Activated naive CD4-positive, alpha-beta T cell treated with anti-CD3 and anti-CD28 coated beads for 36 hours (primary cell): ENCODE measurements at regions not wholly inside any gene's neighbourhood (a gene's known extent, or its start where the extent isn't known, plus 50 kb on each side); places are given as distances from the start of the nearest gene placed in this dataset.

ENCODE experiments used
- CTCF ChIA-PET: fragments of 350-600 bp; sonication (Branson Sonifier 250); formaldehyde crosslinking; loops from one replicate; lab custom pipeline; 2021; ENCODE audit warnings: antibody characterized with exemption; lab: Charles Lee
- DNase-seq: peaks from one replicate; pipeline ENCODE4 v3.0.0-alpha.2; 2020
- H3K27ac Mint-ChIP-seq: one replicate; pipeline ENCODE4 v1.8.0; 2021; ENCODE audit warnings: mild to moderate bottlenecking, mixed read lengths
- H3K27me3 Mint-ChIP-seq: one replicate; pipeline ENCODE4 v1.8.0; 2021; ENCODE audit warnings: low read depth, mixed read lengths
- H3K36me3 Mint-ChIP-seq: one replicate; pipeline ENCODE4 v1.8.0; 2021; ENCODE audit warnings: low read depth, mixed read lengths
- H3K4me1 Mint-ChIP-seq: one replicate; pipeline ENCODE4 v1.8.0; 2021; ENCODE audit warnings: low read depth, mixed read lengths
- H3K4me3 Mint-ChIP-seq: one replicate; pipeline ENCODE4 v1.8.0; 2021; ENCODE audit warnings: mild to moderate bottlenecking, moderate library complexity, mixed read lengths
- H3K9me3 Mint-ChIP-seq: one replicate; pipeline ENCODE4 v1.8.0; 2021; ENCODE audit warnings: mixed read lengths
- intact Hi-C: fragments of 100-400 bp; cut with micrococcal nuclease; formaldehyde crosslinking; loops from one replicate; pipeline ENCODE4 v1.15.1; 2023

DNA sequence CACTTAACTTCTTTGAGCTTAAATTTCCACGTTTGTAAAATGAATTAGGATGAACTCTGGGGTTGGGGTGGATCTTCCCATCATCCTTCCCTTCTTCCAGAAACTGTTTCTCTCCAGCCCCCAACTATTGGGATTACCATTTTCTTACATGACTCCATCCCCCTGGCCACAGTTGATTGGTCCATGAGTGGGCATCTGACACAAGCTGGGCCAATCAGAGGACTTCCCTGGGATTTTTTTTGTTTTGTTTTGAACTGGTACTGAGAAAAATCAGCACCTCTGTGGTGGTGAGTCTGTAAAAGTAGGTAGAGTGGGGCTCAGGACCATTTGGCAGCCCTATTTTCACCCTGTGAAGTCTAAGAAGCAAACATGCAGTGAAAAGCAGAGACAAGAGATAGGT is 118.0 kb upstream of the SERTAD2 start:
- H3K9me3 Mint-ChIP-seq: no peaks in the 10 kb centered on the region
- DNase-seq: no peak
- H3K4me1 Mint-ChIP-seq: peaks cover 20% of the 10 kb centered on the region
- CTCF ChIA-PET: no interaction called here
- intact Hi-C loops: no loop called here
- no peaks in the 10 kb centered on the region for H3K27me3 Mint-ChIP-seq
- no peak overlapping the region for H3K27ac Mint-ChIP-seq
- H3K4me3 Mint-ChIP-seq: no peak overlapping the region
- H3K36me3 Mint-ChIP-seq: no peaks in the 10 kb centered on the region

DNA sequence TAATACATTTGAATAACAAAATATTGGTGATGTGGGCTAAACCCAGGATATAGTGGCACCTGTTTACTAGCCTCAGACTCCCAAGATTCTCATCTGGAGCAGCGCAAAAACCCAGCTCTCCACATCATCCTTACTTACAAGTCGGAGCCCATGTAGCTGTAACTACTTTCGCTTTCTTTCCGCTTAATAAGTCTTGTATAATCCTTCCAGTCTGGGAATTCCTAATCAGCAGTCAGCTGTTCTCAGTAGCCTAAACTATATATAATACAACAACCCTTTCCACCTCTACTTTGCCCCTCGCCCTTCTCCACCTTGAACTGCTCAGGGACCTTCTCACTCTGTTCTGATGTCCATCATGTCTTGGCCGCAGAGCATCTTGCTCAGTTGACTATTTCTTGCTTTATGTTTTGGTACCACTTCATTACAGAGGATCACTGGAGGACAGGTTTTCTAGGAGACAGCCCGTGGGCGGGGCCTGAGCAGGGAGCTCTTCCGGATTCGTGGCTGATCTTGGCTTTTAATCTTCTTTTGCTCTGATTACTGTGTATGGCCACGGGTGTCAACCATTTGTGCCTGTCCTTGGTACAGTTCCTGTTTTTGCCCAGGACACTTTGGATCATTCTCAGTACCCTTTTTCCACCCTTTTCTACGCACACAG is 119.9 kb upstream of the SERTAD2 start:
- no peak for DNase-seq
- no peaks in the 10 kb centered on the region for H3K27me3 Mint-ChIP-seq
- intact Hi-C loops: no loop called here
- no peaks in the 10 kb centered on the region for H3K9me3 Mint-ChIP-seq
- no peak overlapping the region for H3K27ac Mint-ChIP-seq
- no peaks in the 10 kb centered on the region for H3K36me3 Mint-ChIP-seq
- peaks cover 8% of the 10 kb centered on the region for H3K4me1 Mint-ChIP-seq
- no peak overlapping the region for H3K4me3 Mint-ChIP-seq
- CTCF ChIA-PET: no interaction called here

DNA sequence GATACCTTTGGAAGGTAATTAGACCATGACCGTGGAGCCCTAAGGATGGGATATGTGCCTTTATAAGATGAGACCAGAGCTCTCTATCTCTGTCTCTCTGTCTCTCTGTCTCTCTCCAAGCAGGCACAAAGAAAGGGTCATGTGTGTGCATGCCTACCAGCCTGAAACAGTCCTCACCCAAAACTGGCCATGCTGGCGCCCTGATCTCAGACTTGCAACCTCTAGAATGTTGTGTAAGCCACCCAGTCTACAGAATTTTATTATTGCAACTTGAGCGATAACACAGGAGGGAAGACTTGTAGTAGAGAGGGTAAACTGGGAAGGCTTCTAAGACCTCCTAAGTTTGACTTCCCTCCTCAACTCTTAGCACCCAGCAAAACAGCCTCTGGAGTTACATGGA is 124.1 kb upstream of the SERTAD2 start:
- no peak overlapping the region for H3K27ac Mint-ChIP-seq
- CTCF ChIA-PET: no interaction called here
- H3K9me3 Mint-ChIP-seq: no peaks in the 10 kb centered on the region
- no peaks in the 10 kb centered on the region for H3K36me3 Mint-ChIP-seq
- DNase-seq: no peak
- no peak overlapping the region for H3K4me3 Mint-ChIP-seq
- no peaks in the 10 kb centered on the region for H3K27me3 Mint-ChIP-seq
- intact Hi-C loops: no loop called here
- peaks cover 6% of the 10 kb centered on the region for H3K4me1 Mint-ChIP-seq

DNA sequence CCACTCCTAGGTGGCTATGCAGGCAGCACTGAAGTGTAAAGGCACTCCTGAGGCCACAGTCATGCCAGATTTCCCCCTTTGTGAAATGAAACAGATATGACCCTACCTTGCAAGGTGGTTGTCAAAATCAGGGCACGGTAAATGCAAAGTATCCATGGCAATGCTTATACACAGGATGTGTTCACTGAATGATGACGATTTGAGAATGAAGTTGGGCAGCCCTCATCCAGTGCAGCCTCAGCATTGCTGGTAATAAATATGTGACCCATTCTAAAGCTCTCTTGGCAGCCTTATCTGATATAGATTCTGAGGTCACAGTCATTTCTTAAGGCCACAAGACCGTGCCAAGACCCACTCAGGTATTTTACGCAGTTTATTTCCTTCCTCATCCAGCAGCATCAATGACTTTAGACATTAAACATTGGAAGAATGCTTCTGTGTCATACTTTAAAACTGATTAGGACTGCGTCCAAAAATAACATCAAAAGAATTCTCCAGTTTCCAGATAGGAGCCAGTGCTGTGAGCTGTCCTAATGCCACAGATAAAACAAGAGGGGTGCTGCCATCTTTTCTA is 125.5 kb upstream of the SERTAD2 start:
- DNase-seq: no peak
- Mint-ChIP-seq H3K9me3 (no peaks in the 10 kb centered on the region), H3K4me1 (peaks cover 2% of the 10 kb centered on the region), H3K27ac (no peak overlapping the region), H3K27me3 (no peaks in the 10 kb centered on the region), H3K36me3 (no peaks in the 10 kb centered on the region), H3K4me3 (no peak overlapping the region)
- intact Hi-C loops: no loop called here
- CTCF ChIA-PET: no interaction called here

DNA sequence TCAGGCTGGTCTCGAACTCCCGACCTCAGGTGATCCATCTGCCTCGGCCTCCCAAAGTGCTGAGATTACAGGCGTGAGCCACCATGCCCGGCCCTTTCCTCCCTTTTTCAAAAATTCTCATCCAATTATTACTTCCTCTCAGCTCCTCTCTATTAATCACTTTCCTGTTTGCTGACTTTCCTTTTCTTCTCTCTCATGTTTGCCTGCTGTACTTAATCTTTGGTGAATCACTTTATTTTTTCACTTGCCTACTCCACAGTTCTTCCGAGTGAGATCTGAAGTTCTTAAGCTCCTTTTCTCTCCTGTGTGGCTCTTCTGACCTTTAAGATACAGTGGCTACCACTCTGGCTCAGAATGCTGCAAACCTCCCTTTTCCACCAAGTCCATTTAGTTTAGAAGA is 126.3 kb upstream of the SERTAD2 start:
- Mint-ChIP-seq H3K9me3 (no peaks in the 10 kb centered on the region), H3K4me1 (peaks cover 2% of the 10 kb centered on the region), H3K36me3 (no peaks in the 10 kb centered on the region), H3K4me3 (no peak overlapping the region), H3K27me3 (no peaks in the 10 kb centered on the region), H3K27ac (no peak overlapping the region)
- no peak for DNase-seq
- CTCF ChIA-PET: no interaction called here
- intact Hi-C loops: no loop called here

- peaks cover 2% of the 10 kb centered on the region for H3K4me1 Mint-ChIP-seq
- CTCF ChIA-PET: no interaction called here
- no peaks in the 10 kb centered on the region for H3K36me3 Mint-ChIP-seq
- H3K27ac Mint-ChIP-seq: no peak overlapping the region
- H3K9me3 Mint-ChIP-seq: no peaks in the 10 kb centered on the region
- H3K27me3 Mint-ChIP-seq: no peaks in the 10 kb centered on the region
- no peak overlapping the region for H3K4me3 Mint-ChIP-seq
- intact Hi-C loops: no loop called here
- DNase-seq: no peak
These were observed 128.1 kb upstream of the SERTAD2 start for GRCh38 chr2:64781711-64782390.

DNA sequence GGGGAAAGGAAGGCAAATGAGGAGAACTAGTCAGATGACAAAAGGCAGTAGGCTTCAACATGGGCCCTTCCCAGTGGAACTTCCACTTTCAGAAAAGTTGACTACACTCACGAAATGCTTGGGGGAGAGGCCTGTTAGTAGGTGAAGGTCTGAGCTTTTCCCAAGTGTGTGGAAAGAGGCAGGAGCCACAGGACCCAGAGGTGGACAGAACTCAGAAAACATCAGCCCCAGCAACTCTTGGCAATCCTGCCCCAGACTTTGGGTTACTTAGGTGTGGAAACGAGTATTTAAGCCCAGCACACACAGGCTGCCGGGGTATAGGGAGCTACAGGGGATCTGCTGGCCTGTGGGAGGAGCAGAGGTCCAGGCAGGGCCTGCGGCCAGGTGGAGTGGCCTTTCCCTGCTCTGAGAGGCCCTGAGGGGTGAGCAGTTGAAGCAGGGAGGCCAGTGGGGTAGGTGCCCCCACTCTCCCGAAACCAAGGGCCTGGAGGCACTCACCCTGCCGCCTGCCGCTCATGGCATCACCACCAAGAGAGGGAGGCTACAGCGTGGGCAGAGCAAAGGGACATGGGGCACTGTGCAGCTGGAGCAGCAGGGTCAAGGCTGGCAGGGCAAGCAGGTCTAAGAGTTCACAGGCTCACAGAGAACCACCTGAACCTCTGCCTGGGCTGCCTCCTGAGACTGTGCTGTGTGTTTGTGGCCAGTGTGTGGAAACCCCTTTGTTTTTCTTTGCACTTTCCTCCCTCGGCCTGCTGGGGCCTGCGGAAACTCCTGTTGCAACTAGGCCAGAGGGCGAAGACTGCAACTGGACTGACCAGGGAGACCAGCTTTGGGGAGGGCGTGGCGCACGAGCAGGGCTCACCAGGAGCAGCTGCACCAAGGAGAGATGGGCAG is 130.7 kb upstream of the SERTAD2 start:
- Mint-ChIP-seq H3K36me3 (no peaks in the 10 kb centered on the region), H3K27ac (no peak overlapping the region), H3K9me3 (no peaks in the 10 kb centered on the region), H3K27me3 (no peaks in the 10 kb centered on the region), H3K4me3 (no peak overlapping the region), H3K4me1 (peaks cover 2% of the 10 kb centered on the region)
- no peak for DNase-seq
- intact Hi-C loops: no loop called here
- CTCF ChIA-PET: no interaction called here

GRCh38 chr2:64785245-64785644 is 131.5 kb upstream of the SERTAD2 start:
- no peak overlapping the region for H3K4me3 Mint-ChIP-seq
- no peaks in the 10 kb centered on the region for H3K27me3 Mint-ChIP-seq
- DNase-seq: no peak
- no peaks in the 10 kb centered on the region for H3K36me3 Mint-ChIP-seq
- H3K9me3 Mint-ChIP-seq: no peaks in the 10 kb centered on the region
- no peak overlapping the region for H3K27ac Mint-ChIP-seq
- CTCF ChIA-PET: no interaction called here
- no peaks in the 10 kb centered on the region for H3K4me1 Mint-ChIP-seq
- intact Hi-C loops: no loop called here

GRCh38 chr2:64786343-64787018 is 132.8 kb upstream of the SERTAD2 start:
- Mint-ChIP-seq H3K4me3 (no peak overlapping the region), H3K4me1 (no peaks in the 10 kb centered on the region), H3K36me3 (no peaks in the 10 kb centered on the region), H3K27ac (no peak overlapping the region), H3K9me3 (no peaks in the 10 kb centered on the region), H3K27me3 (no peaks in the 10 kb centered on the region)
- DNase-seq: no peak
- intact Hi-C loops: no loop called here
- CTCF ChIA-PET: no interaction called here

GRCh38 chr2:64787019-64787365 is 133.3 kb upstream of the SERTAD2 start:
- H3K27ac Mint-ChIP-seq: no peak overlapping the region
- intact Hi-C loops: no loop called here
- no peaks in the 10 kb centered on the region for H3K9me3 Mint-ChIP-seq
- no peaks in the 10 kb centered on the region for H3K36me3 Mint-ChIP-seq
- H3K27me3 Mint-ChIP-seq: no peaks in the 10 kb centered on the region
- H3K4me3 Mint-ChIP-seq: no peak overlapping the region
- no peaks in the 10 kb centered on the region for H3K4me1 Mint-ChIP-seq
- CTCF ChIA-PET: no interaction called here
- no peak for DNase-seq

DNA sequence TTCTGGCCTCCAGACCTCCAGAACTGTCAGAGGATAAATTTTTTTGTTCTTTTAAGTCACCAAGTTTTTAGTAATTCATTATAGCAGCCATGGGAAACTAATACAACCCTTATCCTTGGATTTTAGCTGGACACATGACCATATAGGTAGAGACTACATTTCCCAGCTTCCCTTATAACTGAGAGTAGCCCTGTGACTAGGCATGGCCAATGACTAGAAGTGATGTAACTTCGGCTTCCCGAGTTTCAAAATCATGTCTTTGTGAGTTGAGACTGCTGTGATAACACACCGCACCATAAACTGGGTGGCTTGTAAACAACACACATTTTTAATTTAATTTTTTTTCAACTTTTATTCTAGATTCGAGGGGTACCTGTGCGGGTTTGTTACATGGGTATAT is 134.0 kb upstream of the SERTAD2 start:
- intact Hi-C loops: no loop called here
- no peaks in the 10 kb centered on the region for H3K4me1 Mint-ChIP-seq
- no peak overlapping the region for H3K27ac Mint-ChIP-seq
- H3K27me3 Mint-ChIP-seq: no peaks in the 10 kb centered on the region
- DNase-seq: no peak
- no peaks in the 10 kb centered on the region for H3K9me3 Mint-ChIP-seq
- H3K4me3 Mint-ChIP-seq: no peak overlapping the region
- no peaks in the 10 kb centered on the region for H3K36me3 Mint-ChIP-seq
- CTCF ChIA-PET: interaction anchor here (0.6 kb wide), 1 partner anchor 898 kb away, joined by 3 read pairs; no protein-coding TSS in a partner anchor
